Stimulated activated CD8-positive, alpha-beta memory T cell treated with anti-CD3 and anti-CD28 coated beads, Interleukin-7, amount 100 ng/mL, for 1 hour (primary cell): ENCODE measurements at regions not wholly inside any gene's neighbourhood (a gene's known extent, or its start where the extent isn't known, plus 50 kb on each side); places are given as distances from the start of the nearest gene placed in this dataset.
"Not testable (repeated sequence)": the region's sequence is repeated elsewhere in the genome, so short reads cannot be mapped to it uniquely, and the experiment has no call there.

Source experiments
- DNase-seq, 2 donors: peaks; one replicate each; pipeline ENCODE4 v3.0.0-alpha.2; 2020; ENCODE audit warnings: low read depth in 2 of 2

DNA sequence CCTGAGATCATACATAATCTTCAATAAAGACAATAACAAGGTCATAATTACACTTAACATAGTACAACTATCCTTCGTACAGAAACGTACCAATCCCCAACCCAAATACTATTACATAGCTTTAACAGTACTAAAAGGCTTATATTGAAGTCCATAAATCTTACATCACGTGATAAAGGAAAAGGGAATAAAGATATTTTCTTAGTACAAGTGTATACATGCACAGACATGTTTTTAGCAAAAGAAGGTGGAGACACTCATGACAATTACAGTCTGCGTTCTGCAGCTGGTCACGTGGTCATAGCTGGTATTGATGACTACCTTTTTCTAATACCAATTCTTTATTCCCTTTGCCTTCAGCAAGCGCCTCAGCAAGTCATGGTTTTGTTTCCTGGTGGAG is 464.5 kb upstream of the SLITRK5 start:
- DNase-seq: no peak

DNA sequence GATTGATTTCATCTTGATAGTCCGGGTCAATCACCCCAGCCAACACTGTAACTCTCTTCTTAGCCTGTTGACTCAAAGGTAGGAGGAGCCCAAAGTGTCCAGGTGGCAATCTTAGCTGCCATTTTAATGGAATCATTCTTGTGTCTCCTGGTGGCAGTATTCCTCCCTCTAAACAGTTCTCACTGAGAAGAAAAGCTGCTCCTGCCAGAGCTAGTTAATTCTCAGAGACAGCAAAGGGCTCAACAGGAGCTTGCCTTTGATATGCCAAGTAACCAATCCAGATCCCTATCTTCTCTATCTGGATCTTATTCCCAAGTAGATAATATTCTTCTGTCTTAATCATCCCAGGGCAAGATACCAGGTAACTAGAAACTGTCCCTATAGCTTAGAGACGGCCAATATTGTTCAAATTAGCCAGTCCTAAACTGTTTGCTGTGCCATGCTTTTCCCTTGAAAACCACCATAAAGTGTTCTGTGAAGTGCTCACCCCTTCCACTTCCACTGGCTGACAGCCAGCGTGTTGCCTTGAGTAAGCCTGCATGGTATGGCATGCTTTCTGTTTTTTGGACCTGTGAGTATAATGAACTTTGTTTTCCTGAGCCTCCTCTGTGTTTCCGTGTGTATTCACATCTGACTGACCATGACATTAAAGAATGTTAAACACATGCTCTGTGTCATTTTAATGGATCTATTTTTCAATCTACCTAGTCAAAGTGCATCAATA is 463.7 kb upstream of the SLITRK5 start:
- no peak for DNase-seq

DNA sequence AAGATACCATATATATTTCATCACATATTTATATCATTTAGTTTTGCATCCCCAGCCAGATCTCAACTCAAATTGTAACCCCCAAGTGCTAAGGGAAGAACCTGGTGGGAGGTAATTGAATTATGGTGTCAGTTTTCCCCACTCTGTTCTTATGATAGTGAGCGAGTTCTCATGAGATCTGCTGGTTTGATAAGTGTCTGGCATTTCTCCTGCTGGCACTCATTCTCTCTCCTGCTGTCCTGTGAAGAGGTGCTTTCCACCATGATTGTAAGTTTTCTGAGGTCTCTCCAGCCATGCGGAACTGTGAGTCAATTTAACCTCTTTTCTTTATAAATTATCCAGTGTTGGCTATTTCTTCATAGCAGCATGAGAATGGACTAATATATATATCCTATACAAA is 462.5 kb upstream of the SLITRK5 start:
- DNase-seq: no peak

DNA sequence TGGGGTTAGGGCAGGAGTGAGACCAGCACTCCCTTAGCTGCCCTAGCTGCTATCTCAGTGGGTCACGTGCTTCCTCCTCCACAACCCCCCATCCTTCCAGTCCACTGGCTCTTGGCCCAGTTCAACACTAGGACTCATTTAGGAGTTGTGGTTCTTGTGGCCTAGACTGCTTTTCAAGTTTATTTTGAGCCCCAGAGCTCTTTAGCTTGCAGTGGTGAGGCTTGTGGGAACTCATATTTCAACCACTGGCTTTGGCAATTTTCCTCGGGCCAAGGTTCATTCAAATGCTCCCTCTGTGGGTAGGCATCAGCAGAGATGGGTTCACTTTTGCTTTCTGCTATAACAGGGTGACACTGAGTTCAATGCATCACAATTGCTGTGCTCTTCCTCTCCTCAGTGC is 436.2 kb upstream of the SLITRK5 start:
- DNase-seq: no peak

DNA sequence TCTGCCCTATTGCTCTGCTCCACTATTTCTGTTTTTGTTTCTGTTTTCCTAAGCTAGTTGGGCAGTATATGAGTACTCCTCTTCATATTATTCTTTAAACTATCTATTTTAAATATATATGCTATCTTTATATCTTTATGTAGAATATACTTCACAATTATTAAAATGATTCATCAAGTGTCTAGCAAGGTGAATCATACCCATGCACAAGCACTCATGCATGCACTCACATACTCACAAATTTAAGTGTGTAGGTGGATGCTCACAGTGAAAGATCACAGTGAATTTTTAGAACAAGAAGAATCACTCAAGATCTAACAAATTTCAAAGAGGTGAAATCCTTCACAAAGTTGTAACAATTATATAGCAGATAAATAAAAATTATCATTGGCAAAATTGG is 435.6 kb upstream of the SLITRK5 start:
- no peak for DNase-seq

DNA sequence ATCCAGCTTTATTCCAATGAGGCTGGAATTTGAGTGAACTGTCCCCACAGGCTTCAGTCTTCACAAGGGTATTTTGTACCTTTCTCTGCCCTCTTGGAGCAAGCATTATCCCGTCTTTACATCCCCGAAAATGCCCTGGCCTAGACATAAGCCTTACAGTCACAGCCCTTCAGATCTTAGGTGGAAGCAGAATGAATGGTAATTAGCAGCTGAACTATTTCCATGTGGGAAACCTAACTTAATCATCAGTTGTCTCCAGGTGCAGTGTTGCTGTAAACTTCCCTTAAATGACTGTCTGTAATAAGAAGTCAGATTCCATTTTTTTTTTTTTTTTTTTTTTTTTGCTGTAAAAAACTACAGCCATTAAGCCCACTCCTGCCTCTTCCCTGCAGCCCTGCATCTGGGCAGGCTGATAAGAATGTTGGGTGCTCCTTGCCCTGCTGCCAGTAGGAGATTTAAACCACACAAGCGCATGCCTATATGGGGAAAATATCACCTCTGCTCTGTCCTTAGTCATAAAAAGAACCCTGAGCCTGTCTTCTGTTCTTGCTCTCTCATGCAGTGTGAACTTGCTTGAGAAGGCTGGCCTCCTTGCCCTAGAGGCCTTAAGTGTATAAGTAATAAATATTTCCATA is 426.8 kb upstream of the SLITRK5 start:
- DNase-seq: no peak

DNA sequence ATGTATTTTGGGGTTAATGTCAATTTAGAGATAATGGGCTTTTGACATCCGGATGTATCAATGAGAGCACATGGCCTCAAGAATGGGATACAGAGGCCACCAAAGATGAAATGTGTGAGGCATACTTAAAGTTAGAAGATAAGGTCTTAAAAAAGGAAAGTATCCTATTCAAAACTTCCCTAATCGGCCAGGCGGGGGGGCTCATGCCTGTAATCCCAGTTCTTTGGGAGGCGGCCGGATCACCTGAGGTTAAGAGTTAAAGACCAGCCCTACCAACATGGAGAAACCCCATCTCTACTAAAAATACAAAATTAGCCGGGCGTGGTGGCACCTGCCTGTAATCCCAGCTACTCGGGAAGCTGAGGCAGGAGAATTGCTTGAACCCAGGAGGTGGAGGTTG is 421.3 kb upstream of the SLITRK5 start:
- not testable (repeated sequence) for DNase-seq

DNA sequence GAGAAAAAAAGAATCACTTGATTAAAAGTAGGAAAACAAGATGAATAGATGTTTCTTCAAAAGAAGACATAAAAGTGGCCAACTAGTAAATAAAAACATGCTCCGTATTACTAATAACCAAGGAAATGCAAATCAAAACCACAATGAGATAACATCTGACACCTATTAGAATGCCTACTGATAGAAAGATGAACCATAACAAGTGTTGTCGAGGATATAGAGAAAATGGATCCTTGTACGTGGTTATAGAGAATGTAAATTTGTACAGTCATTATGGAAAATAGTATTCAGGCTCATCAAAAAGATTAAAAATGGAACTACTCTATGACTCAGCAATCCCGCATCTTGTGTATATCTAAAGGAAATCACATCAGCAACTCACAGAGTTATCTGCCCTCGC is 415.8 kb upstream of the SLITRK5 start:
- DNase-seq: no peak

DNA sequence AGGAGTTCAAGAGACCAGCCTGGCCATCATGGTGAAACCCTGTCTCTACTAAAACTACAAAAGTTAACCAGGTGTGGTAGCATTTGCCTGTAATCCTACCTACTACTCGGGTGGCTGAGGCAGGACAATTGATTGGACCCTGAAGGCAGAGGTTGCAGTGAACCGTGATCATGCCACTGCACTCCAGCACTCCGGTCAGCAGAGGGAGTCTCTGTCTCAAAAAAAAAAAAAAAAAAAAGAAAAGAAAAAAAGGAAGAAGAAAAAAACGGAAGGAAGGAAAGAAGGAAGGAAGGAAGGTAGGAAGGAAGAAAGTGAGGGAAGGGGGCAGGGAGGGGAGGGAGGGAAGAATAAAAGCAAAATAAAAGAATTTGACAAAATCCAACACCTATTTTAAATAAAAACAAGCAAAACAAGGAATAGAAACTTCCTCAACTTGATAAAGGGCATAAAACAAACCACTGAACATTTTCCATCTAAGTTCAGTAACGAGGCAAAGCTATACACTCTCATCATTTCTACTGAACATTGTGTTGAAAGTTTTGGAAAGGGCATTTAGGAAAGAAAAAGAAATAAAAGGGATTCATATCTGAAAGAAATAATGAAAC is 411.6 kb upstream of the SLITRK5 start:
- no peak for DNase-seq

DNA sequence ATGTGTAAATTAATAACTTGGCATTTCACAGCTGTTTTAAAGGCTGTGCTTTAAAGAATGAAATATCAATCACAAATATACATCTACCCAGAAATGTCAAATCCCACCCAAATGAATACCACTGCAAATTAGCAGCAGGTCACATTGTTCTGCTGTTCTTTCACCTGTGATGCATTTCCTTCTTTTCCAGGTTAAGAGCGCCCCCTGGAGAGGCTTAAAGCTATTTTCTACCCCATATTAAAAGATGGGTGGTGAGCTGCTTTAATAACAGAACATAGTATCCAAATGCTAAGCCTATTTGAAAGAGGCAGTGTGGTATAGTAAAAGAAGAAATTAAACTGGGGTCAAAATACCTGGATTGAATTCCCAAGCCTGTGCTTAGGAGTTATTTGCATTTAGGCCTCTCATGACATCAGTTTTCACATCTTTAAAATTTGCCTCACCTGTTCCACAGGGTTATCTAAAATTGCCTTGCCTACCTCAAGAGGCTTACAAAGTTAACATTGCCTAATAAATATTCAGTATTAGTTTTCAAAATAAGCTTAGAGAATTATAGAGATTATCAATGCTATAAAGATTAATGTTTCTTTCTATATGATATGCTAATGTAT is 396.9 kb upstream of the SLITRK5 start:
- DNase-seq: no peak

DNA sequence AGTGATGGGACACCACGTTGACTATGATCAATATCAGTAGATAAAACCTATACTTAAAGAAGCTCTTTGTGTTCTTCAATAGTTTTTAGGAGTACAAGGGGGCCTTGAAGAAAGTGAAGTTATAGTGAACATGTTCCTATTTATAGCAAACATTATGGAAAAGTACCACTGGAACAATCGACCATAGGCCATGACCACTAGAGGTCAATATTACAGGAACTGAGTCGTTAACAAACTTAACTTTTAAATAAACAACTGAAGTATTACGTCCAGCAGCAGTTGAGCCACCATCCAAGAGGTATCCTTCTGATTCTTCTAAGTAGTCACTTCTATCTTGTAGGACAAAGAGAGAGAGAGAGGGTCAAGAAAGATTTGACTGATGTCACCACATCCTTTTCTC is 391.0 kb upstream of the SLITRK5 start:
- no peak for DNase-seq

DNA sequence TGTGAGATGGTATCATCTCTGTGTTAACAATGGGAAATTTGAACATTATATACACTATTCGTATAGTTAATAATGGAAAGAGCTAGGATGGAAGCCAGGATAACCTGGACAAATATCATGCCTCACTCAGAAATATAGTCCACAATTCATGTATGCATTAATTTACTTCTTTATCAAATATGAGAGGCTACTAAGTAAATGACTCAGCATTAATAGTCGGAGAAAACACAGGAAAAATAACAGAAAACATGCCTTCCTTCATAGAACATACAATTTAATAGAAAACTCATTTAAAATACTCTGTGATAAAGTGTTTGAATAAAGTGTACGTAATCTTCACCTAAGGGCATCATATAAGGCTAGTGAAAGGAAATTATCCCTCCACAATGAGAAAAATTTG is 383.4 kb upstream of the SLITRK5 start:
- DNase-seq: no peak

DNA sequence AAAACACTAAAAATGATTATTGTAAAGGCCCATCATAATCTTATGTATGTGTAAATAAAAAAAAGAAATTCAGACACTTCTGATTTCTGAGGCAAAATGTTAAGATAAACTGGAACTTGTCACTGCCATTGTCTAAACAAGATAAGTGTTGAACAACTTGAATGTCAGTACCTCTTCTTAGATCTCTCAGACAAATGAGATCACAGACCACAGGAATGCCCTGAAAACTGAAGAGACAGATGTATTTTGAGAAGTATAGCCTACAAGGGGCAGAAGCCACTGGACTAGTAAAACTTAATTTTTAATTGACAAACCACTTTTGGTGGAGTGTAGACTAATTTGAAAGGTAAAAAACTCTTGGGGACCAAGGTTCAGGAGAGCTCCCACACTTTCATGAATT is 375.5 kb upstream of the SLITRK5 start:
- DNase-seq: no peak

DNA sequence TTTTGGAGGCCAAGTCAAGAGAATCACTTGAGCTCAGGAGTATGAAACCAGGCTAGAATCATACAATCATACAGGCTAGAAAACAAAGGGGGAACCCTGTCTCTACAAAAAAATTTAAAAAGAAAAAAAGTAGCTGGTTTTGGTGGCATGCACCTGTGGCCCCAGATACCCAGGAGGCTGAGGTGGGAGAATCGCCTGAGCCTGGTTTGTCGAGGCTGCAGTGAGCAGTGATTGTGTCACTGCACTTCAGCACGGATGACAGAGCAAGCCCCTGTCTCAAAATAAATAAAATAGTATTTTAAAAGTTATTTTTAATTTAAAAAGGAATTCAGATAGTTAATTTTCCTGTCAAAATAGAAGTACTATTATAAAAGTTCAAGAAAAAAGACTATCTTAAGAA is 369.1 kb upstream of the SLITRK5 start:
- DNase-seq: no peak

DNA sequence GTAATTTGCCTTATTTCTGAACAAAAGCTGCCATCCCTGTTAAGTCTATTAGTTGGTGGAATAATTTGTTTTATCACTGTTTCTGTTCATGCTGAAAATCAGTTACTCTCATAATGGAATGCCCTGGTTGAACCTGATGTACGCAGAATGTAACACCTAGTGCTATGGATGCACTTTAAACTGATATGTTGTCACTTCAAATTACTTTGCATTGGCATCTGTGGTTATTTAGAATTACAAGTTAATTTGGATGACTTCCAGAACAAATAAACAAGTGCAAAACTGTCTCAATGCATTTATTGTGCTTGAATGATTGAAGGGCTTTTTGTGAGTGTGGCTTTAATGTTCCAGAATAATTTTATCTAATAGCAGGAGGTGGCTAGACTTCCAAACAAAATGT is 368.2 kb upstream of the SLITRK5 start:
- DNase-seq: no peak

DNA sequence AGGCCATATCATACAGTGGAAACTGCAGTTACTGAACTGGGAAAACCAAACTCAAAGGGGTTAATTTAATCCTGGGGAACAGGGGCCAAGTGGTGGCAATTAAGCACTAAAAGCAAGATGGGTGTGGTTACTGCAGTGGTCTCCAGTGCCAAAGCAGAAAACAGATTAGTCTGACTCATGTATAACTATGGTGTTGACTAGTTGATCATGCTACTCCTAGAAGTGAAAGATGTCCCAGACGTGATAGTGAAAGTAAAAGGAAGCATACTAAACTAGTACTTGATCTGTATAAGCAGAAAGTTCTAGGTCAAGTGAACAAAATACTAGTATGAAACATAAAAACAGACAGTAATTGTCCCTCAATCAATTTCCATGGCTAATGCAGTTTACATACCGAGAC is 360.0 kb upstream of the SLITRK5 start:
- no peak for DNase-seq

DNA sequence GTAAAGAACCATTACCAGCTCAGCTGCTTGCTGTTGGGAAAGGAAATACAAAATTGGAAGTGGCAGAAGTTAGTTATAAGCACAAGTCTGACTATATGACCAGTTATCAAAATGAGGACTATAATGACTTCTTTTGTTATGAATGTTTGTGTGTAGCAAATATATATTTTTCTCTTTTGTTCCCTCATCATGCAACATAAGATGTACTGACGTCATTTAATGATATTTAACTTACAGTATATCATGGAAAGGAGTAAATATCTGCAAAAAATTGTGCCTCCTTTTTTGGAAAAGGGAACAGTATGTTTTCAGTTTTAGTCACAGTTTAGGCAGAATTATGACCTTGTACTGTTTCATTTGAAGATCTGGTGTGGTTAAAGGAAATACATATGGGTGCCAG is 356.3 kb upstream of the SLITRK5 start:
- DNase-seq: no peak

DNA sequence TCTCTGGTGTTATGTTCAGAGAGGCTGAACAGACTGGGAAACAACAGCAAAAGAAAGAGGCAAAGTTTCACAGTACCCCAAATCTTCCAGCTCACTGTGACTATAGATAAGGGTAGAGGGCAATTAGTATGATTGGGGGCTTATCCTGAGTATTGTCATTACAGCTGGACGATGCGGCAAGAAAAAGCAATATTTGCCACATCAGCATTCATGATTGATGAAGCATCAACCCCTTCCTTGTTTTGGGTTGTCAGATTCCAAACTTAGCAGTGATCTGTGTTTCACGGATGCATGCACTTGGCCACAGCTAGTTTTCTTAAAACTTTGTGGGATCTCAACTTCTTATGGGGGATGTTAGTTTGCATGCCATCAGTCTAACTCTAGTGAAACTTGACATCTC is 348.8 kb upstream of the SLITRK5 start:
- no peak for DNase-seq

DNA sequence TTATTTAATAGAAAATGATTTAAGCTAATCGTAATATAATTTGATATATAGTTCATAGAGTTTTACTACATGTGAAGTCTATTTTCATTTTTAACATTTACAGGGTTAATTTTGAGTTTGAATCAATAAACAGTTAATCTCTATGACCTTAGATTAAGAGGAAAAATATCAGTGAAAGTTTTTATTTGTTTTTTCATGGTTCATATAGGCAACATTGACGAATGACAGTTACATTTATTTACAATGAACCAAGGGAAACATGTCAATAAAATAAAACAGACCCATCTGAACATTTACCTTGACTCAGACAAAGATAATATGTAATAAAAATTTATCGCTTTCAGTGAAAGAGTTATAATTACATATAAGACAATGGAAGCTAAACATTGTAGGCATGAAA is 346.6 kb upstream of the SLITRK5 start:
- no peak for DNase-seq

DNA sequence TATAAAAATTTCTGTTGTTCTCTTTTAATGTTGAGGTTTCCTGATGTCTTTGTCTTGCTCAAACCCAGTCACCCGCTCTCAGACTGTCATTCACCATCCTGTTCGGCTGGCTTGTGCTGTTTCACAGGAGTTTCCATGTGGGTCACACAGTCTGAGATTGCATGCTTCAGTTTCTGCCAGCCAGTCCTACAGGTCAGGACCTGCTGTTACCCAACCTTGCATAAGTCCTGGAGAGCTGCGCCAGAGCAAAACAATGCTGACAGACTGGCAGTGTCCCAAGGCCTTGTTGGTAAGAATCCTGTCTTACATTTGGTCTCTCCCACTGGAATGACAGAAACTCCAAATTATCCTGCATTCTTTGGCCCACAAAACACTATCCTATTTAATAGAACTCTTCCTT is 340.0 kb upstream of the SLITRK5 start:
- no peak for DNase-seq

DNA sequence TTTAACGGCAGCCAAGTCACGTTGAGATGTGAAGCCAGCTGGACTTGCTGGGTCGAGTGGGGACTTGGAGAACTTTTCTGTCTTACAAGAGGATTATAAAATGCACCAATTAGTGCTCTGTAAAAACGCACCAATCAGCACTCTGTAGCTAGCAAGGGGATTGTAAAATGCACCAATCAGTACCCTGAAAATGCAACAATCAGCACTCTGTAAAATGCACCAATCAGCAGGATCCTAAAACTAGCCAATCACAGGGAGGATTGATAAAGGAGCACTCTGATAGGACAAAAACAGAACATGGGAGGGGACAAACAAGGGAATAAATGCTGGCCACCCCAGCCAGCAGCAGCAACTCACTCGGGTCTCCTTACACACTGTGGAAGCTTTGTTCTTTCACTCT is 337.6 kb upstream of the SLITRK5 start:
- no peak for DNase-seq

DNA sequence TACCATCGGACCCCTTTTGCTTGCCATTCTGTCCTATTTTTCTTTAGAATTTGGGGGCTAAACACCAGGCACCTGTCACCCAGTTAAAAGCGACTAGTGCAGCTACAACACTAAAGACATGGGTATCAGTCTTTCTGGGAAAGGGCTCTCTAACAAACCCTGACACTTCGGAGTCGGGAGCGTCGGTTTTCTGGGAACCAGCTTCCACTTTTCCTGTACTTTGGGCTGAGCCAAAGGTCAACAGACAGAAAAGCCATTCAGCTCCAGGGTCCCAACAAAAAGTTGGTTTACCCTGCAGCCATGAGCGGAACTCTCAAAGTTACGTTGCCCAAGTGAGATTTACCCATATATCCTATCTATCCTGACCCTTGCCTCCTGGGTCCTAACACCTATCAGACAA is 337.0 kb upstream of the SLITRK5 start:
- DNase-seq: no peak

DNA sequence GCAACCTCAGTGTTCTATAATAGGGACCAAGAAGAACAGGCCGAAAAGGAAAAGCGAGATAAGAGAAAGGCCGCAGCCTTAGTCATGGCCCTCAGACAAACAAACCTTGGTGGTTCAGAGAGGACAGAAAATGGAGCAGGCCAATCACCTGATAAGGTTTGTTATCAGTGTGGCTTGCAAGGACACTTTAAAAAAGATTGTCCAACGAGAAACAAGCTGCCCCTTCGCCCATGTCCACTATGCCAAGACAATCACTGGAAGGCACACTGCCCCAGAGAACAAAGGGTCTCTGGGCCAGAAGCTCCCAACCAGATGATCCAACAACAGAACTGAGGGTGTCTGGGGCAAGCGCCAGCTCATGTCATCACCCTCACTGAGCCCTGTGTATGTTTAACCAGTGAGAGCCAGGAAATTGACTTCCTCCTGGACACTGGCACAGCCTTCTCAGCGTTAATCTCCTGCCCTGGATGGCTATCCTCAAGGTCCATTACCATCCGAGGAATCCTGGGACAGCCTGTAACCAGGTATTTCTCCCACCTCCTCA is 334.8 kb upstream of the SLITRK5 start:
- DNase-seq: not testable (repeated sequence)
